Lung (tissue), 11 donors: ENCODE measurements at regions not wholly inside any gene's neighbourhood (a gene's known extent, or its start where the extent isn't known, plus 50 kb on each side); places are given as distances from the start of the nearest gene placed in this dataset.

Experiments used
- ATAC-seq: fragments of 200-7000 bp; cut with Tn5 transposase; one replicate; pipeline ENCODE4 v1.9.1; 2020; ENCODE audit warnings: moderate number of reproducible peaks; ENCODE audit not compliant: insufficient read depth, low FRiP score
- DNase-seq, 3 donors: peaks; one replicate each; pipeline ENCODE4 v3.0.0-alpha.2; 2013 to 2017
- H3K27ac ChIP-seq, 2 donors: one replicate each; pipeline ENCODE4 v1.5.1; 2013; ENCODE audit warnings: mild to moderate bottlenecking in 2 of 2, moderate library complexity in 2 of 2, control low read depth in 1 of 2, inconsistent platforms in 1 of 2, low read depth in 1 of 2, low read length in 1 of 2
- H3K27me3 ChIP-seq, 3 donors: one replicate each; pipeline ENCODE4 v1.5.1; 2013; ENCODE audit warnings: low read length in 2 of 3; ENCODE audit not compliant: control insufficient read depth in 3 of 3, insufficient read depth in 3 of 3
- H3K36me3 ChIP-seq, 4 donors: one replicate each; pipeline ENCODE4 v1.5.1; 2013; ENCODE audit warnings: low read length in 4 of 4, mild to moderate bottlenecking in 1 of 4, moderate library complexity in 1 of 4; ENCODE audit not compliant: control insufficient read depth in 4 of 4, insufficient read depth in 4 of 4
- H3K4me1 ChIP-seq, 5 donors: one replicate each; pipeline ENCODE4 v1.5.1; 2013; ENCODE audit warnings: low read length in 5 of 5, mild to moderate bottlenecking in 2 of 5, moderate library complexity in 1 of 5; ENCODE audit not compliant: control insufficient read depth in 5 of 5, insufficient read depth in 5 of 5
- H3K4me3 ChIP-seq: one replicate; pipeline ENCODE4 v1.5.1; 2013; ENCODE audit warnings: mild to moderate bottlenecking, control low read depth, moderate library complexity
- H3K9ac ChIP-seq, 2 donors: one replicate each; pipeline ENCODE4 v1.5.1; 2013; ENCODE audit warnings: low read length in 2 of 2, control low read depth in 1 of 2; ENCODE audit not compliant: insufficient read depth in 1 of 2
- H3K9me3 ChIP-seq, 4 donors: one replicate each; pipeline ENCODE4 v1.5.1; 2013; ENCODE audit warnings: low read length in 3 of 4, mild to moderate bottlenecking in 1 of 4, moderate library complexity in 1 of 4; ENCODE audit not compliant: control insufficient read depth in 4 of 4, insufficient read depth in 3 of 4
- CTCF ChIP-seq: IDR thresholded peaks from 2 replicates; pipeline ENCODE4 v1.5.1; 2012; ENCODE audit warnings: mild to moderate bottlenecking; ENCODE audit errors: control extremely low read depth, extremely low read depth
- WGBS, 2 donors: extraction: QIAGEN DNeasy Blood & Tissue Kit; methylation state at CpG; one replicate each; pipeline ENCODE4 v1.1.7; 2013; 5-methylcytosine and 5-hydroxymethylcytosine counted together
- donor health status: control.
- donor health status: control.
- donor health status: Bipolar disorder and iron deficiency.
- donor health status: healthy.
- donor health status: DM: yes; HTN: yes; CAD: no.

DNA sequence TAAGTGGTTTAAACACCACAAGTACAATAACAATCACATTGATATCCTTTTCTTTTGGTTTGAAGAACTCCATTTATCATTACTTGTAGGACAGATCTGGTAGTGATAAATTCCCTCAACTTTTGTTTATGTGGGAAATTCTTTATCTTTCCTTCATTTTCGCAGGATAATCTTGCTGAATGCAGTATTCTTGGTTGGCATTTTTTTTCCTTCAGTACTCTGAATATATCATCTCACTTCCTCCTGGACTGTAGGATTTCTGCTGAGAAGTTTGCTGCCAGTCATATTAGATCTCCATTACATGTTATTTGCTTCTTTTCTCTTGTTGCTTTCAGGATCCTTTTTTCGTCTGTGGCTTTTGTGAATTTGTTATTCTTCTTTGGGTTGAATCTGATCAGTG is 179.0 kb upstream of the PLET1 start:
- WGBS, 2 donors, result 91 to 92% methylated on average over 2 of the region's 2 CpGs
- H3K9me3 ChIP-seq, result peaks cover 0 to 8% (median 5%) of the 10 kb centered on the region in 4 donors
- H3K36me3 ChIP-seq, result no peaks in the 10 kb centered on the region
- no peak overlapping the region for H3K9ac ChIP-seq
- H3K4me3 ChIP-seq, result no peak overlapping the region
- H3K27me3 ChIP-seq, result no peaks in the 10 kb centered on the region
- no peak overlapping the region for H3K27ac ChIP-seq
- DNase-seq (peak in 1 of 3 donors; percentile 2), ATAC-seq (no peak)
- no peak for TF ChIP-seq CTCF
- H3K4me1 ChIP-seq, result no peaks in the 10 kb centered on the region

DNA sequence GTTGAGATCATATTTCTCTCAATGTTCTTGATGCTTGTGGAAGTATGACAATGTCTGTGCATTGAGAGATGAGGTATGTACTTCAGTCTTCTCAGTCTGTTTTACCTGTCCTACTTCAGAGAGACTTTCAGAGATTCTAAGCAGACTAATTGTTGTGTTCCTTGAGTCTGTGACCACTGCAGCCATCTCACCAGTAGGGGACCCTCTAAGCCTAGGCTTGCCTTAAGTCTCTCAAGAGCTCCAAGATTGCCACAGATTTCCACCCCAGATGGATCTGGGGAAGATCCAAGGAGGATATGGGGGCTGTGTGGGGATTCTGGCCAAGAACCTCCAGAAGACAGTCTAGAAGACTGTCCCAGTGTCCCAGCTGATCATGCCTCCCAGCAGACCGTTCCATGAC is 179.9 kb upstream of the PLET1 start:
- peaks cover 0 to 8% (median 5%) of the 10 kb centered on the region in 4 donors for H3K9me3 ChIP-seq
- ATAC-seq, result no peak
- WGBS, 2 donors, result 69 to 73% methylated on average over 1 of the region's 1 CpG
- TF ChIP-seq CTCF, result no peak
- H3K4me3 ChIP-seq, result peak overlapping the region; percentile 8
- H3K9ac ChIP-seq, result no peak overlapping the region
- DNase-seq, result no peak
- no peaks in the 10 kb centered on the region for H3K27me3 ChIP-seq
- no peaks in the 10 kb centered on the region for H3K36me3 ChIP-seq
- H3K27ac ChIP-seq, result no peak overlapping the region
- H3K4me1 ChIP-seq, result no peaks in the 10 kb centered on the region

DNA sequence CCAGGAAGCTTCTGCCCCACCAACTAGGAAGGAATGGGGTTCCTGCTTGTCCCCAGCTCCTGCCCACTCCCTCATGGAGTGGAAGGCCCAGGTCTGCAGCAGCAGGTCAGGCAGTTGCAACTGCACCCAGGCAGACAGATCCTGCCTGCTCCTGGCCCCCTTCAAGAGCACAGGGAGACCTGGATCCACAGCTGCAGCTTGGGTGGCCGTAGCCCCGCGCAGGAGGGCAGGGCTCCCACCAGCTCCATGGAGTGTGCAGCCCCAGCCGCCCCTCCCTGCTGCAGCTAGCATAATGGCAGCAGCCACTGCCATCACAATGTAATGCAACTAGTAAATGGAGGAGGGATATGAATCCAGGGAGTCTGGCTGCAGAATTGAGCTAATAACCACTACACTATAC is 187.5 kb upstream of the PLET1 start:
- 93 to 98% methylated on average over 4 of the region's 4 CpGs for WGBS, 2 donors
- Histone ChIP-seq H3K27ac (no peak overlapping the region), H3K4me3 (no peak overlapping the region), H3K27me3 (peaks cover 0 to 2% (median 0%) of the 10 kb centered on the region in 3 donors), H3K9ac (no peak overlapping the region), H3K36me3 (no peaks in the 10 kb centered on the region), H3K4me1 (no peaks in the 10 kb centered on the region), H3K9me3 (no peaks in the 10 kb centered on the region)
- DNase-seq, result no peak
- ATAC-seq, result no peak
- TF ChIP-seq CTCF, result no peak

- Histone ChIP-seq H3K4me1 (no peaks in the 10 kb centered on the region), H3K36me3 (no peaks in the 10 kb centered on the region), H3K4me3 (no peak overlapping the region), H3K27ac (no peak overlapping the region), H3K9ac (no peak overlapping the region), H3K27me3 (peaks cover 0 to 2% (median 0%) of the 10 kb centered on the region in 3 donors), H3K9me3 (no peaks in the 10 kb centered on the region)
- 55 to 59% methylated on average over 1 of the region's 1 CpG for WGBS, 2 donors
- DNase-seq (no peak), ATAC-seq (no peak)
- TF ChIP-seq CTCF, result no peak
Measured at GRCh38 chr11:112448806-112449205, 188.1 kb upstream of the PLET1 start.
